HG03025 (cell line): ENCODE measurements at regions not wholly inside any gene's neighbourhood (a gene's known extent, or its start where the extent isn't known, plus 50 kb on each side); places are given as distances from the start of the nearest gene placed in this dataset.
"Not testable (repeated sequence)": the region's sequence is repeated elsewhere in the genome, so short reads cannot be mapped to it uniquely, and the experiment has no call there.

Experiments
- ATAC-seq: cut with Tn5 transposase; IDR thresholded peaks from one replicate; pipeline ENCODE4 v1.9.1; 2021; ENCODE audit warnings: mild to moderate bottlenecking, moderate library complexity; ENCODE audit not compliant: unreplicated experiment, low FRiP score

GRCh38 chr22:47367107-47367690 lies 604.7 kb downstream of the TBC1D22A start:
- no peak for ATAC-seq

GRCh38 chr22:47366026-47366767 lies 603.7 kb downstream of the TBC1D22A start:
- no peak for ATAC-seq

GRCh38 chr22:47361247-47361646 lies 598.8 kb downstream of the TBC1D22A start:
- ATAC-seq: no peak

GRCh38 chr22:47357493-47357892 lies 595.0 kb downstream of the TBC1D22A start:
- no peak for ATAC-seq

- no peak for ATAC-seq
These were observed 594.6 kb downstream of the TBC1D22A start for GRCh38 chr22:47357086-47357485.

GRCh38 chr22:47356511-47357011 lies 594.1 kb downstream of the TBC1D22A start:
- no peak for ATAC-seq

- ATAC-seq: no peak
These were observed 593.5 kb downstream of the TBC1D22A start for GRCh38 chr22:47355776-47356510.

GRCh38 chr22:47355388-47355725 lies 592.9 kb downstream of the TBC1D22A start:
- ATAC-seq: no peak

GRCh38 chr22:47354668-47355387 lies 592.4 kb downstream of the TBC1D22A start:
- ATAC-seq: no peak

- ATAC-seq: no peak
These were observed 590.7 kb downstream of the TBC1D22A start for GRCh38 chr22:47352920-47353700.

- ATAC-seq: no peak
These were observed 589.6 kb downstream of the TBC1D22A start for GRCh38 chr22:47351836-47352579.

GRCh38 chr22:47346287-47346686 lies 583.8 kb downstream of the TBC1D22A start:
- not testable (repeated sequence) for ATAC-seq

GRCh38 chr22:47345025-47345424 lies 582.6 kb downstream of the TBC1D22A start:
- no peak for ATAC-seq

- ATAC-seq: no peak
These were observed 582.0 kb downstream of the TBC1D22A start for GRCh38 chr22:47344414-47344813.

- no peak for ATAC-seq
These were observed 581.2 kb downstream of the TBC1D22A start for GRCh38 chr22:47343611-47344010.

GRCh38 chr22:47342446-47342845 lies 580.0 kb downstream of the TBC1D22A start:
- no peak for ATAC-seq

GRCh38 chr22:47341464-47341863 lies 579.0 kb downstream of the TBC1D22A start:
- no peak for ATAC-seq

GRCh38 chr22:47340851-47341436 lies 578.5 kb downstream of the TBC1D22A start:
- ATAC-seq: no peak

GRCh38 chr22:47337161-47337621 lies 574.7 kb downstream of the TBC1D22A start:
- ATAC-seq: no peak
